Small intestine (tissue), 7 donors: ENCODE measurements at regions not wholly inside any gene's neighbourhood (a gene's known extent, or its start where the extent isn't known, plus 50 kb on each side); places are given as distances from the start of the nearest gene placed in this dataset.

Experiments
- DNase-seq, 2 donors: peaks; one replicate each; pipeline versions ENCODE4 v3.0.0 to v3.0.0-alpha.2; 2013
- FAIRE-seq: peaks from 2 replicates; lab custom pipeline; 2012; peaks lifted over from hg19 to GRCh38; lab: Jason Lieb, UNC
- H3K27ac ChIP-seq, 3 donors: one replicate each; pipeline ENCODE4 v1.5.1; 2013; ENCODE audit warnings: low read length in 2 of 3, mild to moderate bottlenecking in 2 of 3, control low read depth in 1 of 3, inconsistent platforms in 1 of 3, low read depth in 1 of 3, moderate library complexity in 1 of 3
- H3K27me3 ChIP-seq, 3 donors: one replicate each; pipeline ENCODE4 v1.6.1; 2013; ENCODE audit warnings: low read length in 3 of 3, inconsistent platforms in 1 of 3; ENCODE audit not compliant: control insufficient read depth in 3 of 3, insufficient read depth in 3 of 3
- H3K36me3 ChIP-seq, 3 donors: one replicate each; pipeline ENCODE4 v1.6.1; 2013; ENCODE audit warnings: low read length in 3 of 3, inconsistent platforms in 1 of 3, low read depth in 1 of 3, mild to moderate bottlenecking in 1 of 3, moderate library complexity in 1 of 3; ENCODE audit not compliant: control insufficient read depth in 3 of 3, insufficient read depth in 2 of 3
- H3K4me1 ChIP-seq, 3 donors: one replicate each; pipeline ENCODE4 v1.6.1; 2013; ENCODE audit warnings: low read length in 2 of 3, inconsistent platforms in 1 of 3, low read depth in 1 of 3, mild to moderate bottlenecking in 1 of 3, moderate library complexity in 1 of 3; ENCODE audit not compliant: control insufficient read depth in 3 of 3, insufficient read depth in 2 of 3
- H3K4me3 ChIP-seq, 3 donors: one replicate each; pipeline ENCODE4 v1.5.1; 2013; ENCODE audit warnings: low read length in 3 of 3, control low read depth in 1 of 3, inconsistent platforms in 1 of 3, low read depth in 1 of 3, mild to moderate bottlenecking in 1 of 3, moderate library complexity in 1 of 3
- H3K9me3 ChIP-seq, 2 donors: one replicate each; pipeline ENCODE4 v1.6.1; 2013; ENCODE audit warnings: low read depth in 1 of 2, low read length in 1 of 2; ENCODE audit not compliant: control insufficient read depth in 2 of 2, insufficient read depth in 1 of 2
- WGBS, 3 donors: extraction: QIAGEN DNeasy Blood & Tissue Kit; methylation state at CpG; one replicate each; pipeline ENCODE4 v1.1.7; 2013; 5-methylcytosine and 5-hydroxymethylcytosine counted together
- donor health status: healthy with polysubstance abuse.
- donor health status: control.
- donor health status: control.
- donor health status: Bipolar disorder and iron deficiency.
- donor health status: healthy.

DNA sequence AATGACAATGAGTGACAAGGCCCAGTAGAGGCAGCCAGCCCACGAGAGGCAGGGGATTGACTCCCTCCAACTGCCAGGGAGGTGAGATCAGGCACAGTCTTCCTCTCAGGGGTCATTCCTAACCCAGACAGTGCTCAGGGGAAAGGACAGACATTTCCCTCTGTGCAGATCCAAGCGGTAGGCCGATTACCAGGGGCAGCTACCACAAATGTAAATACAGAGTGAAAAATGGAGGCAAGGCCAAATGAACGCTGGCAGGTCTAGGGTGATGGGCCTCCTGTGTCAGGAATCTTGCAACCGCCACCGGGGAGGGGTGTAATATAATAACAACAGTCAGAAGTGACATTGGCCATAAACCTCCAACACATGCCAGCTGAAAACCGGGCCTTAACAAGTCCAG is 881.4 kb downstream of the UQCRFS1 start:
- DNase-seq = no peak
- 69 to 84% (median 69%) methylated on average over 7 of the region's 7 CpGs for WGBS, 3 donors
- peaks cover 0 to 1% of the 10 kb centered on the region in 2 donors for H3K9me3 ChIP-seq
- H3K4me1 ChIP-seq = no peaks in the 10 kb centered on the region
- H3K4me3 ChIP-seq = no peak overlapping the region
- FAIRE-seq = no peak
- H3K27me3 ChIP-seq = no peaks in the 10 kb centered on the region
- no peak overlapping the region for H3K27ac ChIP-seq
- H3K36me3 ChIP-seq = no peaks in the 10 kb centered on the region

DNA sequence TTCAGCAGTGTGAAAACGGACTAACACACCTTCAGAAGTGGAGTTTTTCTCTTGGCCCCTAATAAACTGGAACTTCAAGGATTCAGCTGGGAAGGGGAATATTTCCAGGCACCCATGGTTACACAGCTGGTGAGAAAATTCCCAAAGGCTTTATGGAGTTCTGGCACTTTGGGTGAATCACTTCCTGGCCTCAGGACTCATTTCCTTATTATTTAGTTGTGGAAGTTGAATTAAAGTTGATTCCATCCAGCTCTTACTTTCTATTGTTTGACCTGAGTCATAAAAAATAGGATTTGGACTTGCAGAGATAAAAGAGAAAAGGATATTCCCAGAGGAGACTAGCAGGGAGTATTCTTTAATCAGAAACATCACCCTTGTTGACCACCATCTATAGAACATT is 882.1 kb downstream of the UQCRFS1 start:
- no peaks in the 10 kb centered on the region for H3K36me3 ChIP-seq
- no peak for FAIRE-seq
- WGBS, 3 donors = 55 to 76% (median 56%) methylated on average over 1 of the region's 1 CpG

DNA sequence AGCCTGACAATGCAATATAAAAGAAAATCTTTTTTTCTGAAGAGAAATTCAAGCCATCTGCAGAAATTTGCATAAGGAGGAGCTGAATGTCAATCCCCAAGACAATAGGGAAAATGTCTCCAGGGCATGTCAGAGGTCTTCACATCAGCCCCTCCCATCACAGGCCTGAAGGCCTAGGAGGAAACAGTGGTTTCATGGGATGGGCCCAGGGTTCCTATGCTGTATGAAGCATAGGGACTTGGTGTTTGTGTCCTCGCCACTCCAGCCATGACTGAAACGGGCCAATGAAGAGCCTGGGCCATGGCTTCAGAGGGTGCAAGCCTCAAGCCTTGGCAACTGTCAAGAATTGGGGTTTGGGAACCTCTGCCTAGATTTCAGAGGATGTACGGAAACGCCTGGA is 883.5 kb downstream of the UQCRFS1 start:
- FAIRE-seq (no peak), DNase-seq (no peak)
- Histone ChIP-seq H3K36me3 (no peaks in the 10 kb centered on the region), H3K9me3 (peaks cover 0 to 1% of the 10 kb centered on the region in 2 donors), H3K4me1 (no peaks in the 10 kb centered on the region), H3K27me3 (no peaks in the 10 kb centered on the region), H3K4me3 (no peak overlapping the region), H3K27ac (no peak overlapping the region)
- 55 to 74% (median 70%) methylated on average over 4 of the region's 4 CpGs for WGBS, 3 donors

More for the DNA sequence above, 882.1 kb downstream of the UQCRFS1 start:
- Histone ChIP-seq H3K4me1 (no peaks in the 10 kb centered on the region), H3K9me3 (peaks cover 0 to 1% of the 10 kb centered on the region in 2 donors), H3K4me3 (no peak overlapping the region), H3K27ac (no peak overlapping the region), H3K27me3 (no peaks in the 10 kb centered on the region)
- DNase-seq = no peak

DNA sequence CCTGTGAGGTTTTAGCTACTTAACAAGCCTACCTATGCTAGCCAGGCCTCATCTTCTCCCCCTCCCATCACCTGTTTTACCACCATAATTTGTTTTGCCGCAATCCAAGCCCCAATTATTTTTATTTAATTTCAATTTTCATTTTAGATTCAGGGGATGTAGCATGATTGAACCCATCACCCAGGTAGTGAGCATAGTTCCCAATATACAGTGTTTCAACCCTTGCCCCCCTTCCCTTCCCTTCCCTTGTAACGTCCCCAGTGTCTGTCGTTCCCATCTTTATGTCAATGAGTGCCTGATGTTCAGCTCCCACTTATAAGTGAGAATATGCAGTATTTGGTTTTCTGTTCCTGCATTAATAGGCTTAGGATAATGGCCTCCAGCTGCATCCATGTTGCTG is 885.0 kb downstream of the UQCRFS1 start:
- WGBS, 3 donors = 54 to 74% (median 70%) methylated on average over 2 to 3 of the region's 3 CpGs
- Histone ChIP-seq H3K4me3 (no peak overlapping the region), H3K27ac (no peak overlapping the region), H3K27me3 (no peaks in the 10 kb centered on the region), H3K36me3 (no peaks in the 10 kb centered on the region), H3K4me1 (no peaks in the 10 kb centered on the region), H3K9me3 (peaks cover 0 to 1% of the 10 kb centered on the region in 2 donors)
- FAIRE-seq = no peak
- no peak for DNase-seq

GRCh38 chr19:28326746-28327145 is 886.2 kb downstream of the UQCRFS1 start:
- H3K27me3 ChIP-seq = no peaks in the 10 kb centered on the region
- no peaks in the 10 kb centered on the region for H3K4me1 ChIP-seq
- 52 to 54% (median 53%) methylated on average over 4 of the region's 4 CpGs for WGBS, 3 donors
- DNase-seq (no peak), FAIRE-seq (no peak)
- no peak overlapping the region for H3K27ac ChIP-seq
- H3K9me3 ChIP-seq = peaks cover 0 to 1% of the 10 kb centered on the region in 2 donors
- no peaks in the 10 kb centered on the region for H3K36me3 ChIP-seq
- no peak overlapping the region for H3K4me3 ChIP-seq

DNA sequence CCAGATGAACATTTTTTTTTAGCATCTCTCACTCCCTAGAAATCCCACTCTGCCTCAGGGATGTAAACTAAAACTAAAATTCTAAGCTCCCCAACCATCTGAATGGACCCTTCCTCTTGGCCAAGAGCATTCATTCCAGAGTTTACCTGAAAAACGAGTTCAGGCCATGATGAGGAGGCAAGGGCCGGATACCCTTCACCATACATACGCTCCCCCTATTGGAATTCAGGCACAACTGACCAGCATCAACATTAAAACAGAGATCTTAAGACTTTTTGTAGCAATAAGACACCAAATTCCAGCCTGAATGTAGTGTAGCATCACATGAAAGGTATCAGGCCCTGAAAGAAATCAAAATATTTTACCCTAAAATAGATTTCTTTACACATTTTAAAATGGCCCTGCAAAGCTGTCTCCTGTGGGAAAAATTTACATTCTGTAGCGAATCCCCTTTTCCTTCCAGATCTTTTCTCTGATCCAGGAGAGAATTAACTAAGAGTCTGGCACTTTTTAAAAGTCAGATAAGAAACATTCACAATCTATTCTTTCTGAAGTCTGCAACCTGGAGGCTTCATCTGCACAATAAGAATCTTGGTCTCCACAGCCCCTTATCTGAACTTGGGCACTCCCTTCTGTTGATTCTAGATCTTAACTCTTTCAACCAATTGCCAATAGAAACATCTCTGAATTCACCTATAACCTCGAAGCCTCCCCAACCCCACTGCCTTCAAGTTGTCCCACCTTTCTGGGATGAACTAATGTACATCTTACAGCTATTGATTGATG is 888.5 kb downstream of the UQCRFS1 start:
- no peak overlapping the region for H3K27ac ChIP-seq
- no peaks in the 10 kb centered on the region for H3K36me3 ChIP-seq
- no peak for DNase-seq
- H3K4me1 ChIP-seq = no peaks in the 10 kb centered on the region
- no peaks in the 10 kb centered on the region for H3K27me3 ChIP-seq
- no peaks in the 10 kb centered on the region for H3K9me3 ChIP-seq
- no peak for FAIRE-seq
- H3K4me3 ChIP-seq = no peak overlapping the region
- WGBS, 3 donors = 45 to 62% (median 60%) methylated on average over 5 of the region's 5 CpGs

DNA sequence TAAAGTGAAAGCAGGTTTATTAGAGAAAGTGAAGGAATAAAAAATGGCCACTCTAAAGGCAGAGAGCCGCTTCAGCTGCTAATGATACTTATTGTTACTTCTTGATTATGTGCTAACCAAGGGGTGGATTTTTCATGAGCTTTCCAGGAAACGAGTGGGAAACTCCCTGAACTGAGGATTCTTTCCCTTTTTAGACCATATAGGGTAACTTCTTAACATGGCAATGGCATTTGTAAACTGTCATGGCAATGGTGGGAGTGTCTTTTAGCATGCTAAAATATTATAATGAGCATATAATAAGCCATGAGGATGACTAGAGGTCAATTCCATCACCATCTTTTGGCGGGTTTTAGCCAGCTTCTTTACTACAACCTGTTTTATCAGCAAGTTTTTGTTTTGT is 890.0 kb downstream of the UQCRFS1 start:
- FAIRE-seq (no peak), DNase-seq (no peak)
- Histone ChIP-seq H3K27me3 (no peaks in the 10 kb centered on the region), H3K36me3 (no peaks in the 10 kb centered on the region), H3K4me3 (no peak overlapping the region), H3K9me3 (no peaks in the 10 kb centered on the region), H3K4me1 (no peaks in the 10 kb centered on the region), H3K27ac (no peak overlapping the region)
- WGBS, 3 donors = 60 to 65% (median 62%) methylated on average over 3 of the region's 3 CpGs

- FAIRE-seq (no peak), DNase-seq (no peak)
- Histone ChIP-seq H3K4me1 (no peaks in the 10 kb centered on the region), H3K27me3 (no peaks in the 10 kb centered on the region), H3K27ac (no peak overlapping the region), H3K9me3 (no peaks in the 10 kb centered on the region), H3K4me3 (no peak overlapping the region), H3K36me3 (no peaks in the 10 kb centered on the region)
- WGBS, 3 donors = 77 to 86% (median 79%) methylated on average over 4 of the region's 4 CpGs
Measured at GRCh38 chr19:28322491-28322890, 890.5 kb downstream of the UQCRFS1 start.

DNA sequence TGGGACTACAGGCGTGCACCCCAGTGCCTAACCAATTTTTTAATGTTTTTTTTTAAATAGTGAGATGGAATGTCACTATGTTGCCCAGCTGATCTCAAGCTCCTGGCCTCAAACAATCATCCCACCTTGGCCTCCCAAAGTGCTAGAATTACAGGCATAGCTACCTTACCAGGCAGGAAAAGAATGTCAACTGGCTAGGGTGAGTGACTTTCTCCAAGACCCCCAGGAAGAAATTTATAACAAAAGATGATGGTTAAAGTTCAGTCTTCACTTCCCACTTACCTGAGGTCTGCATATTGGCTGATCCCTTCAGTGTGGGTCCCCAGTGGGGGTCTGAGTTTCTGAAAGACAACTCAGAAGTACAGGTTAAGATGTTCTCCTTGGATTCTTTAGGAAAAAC is 893.0 kb downstream of the UQCRFS1 start:
- H3K4me1 ChIP-seq = no peaks in the 10 kb centered on the region
- no peaks in the 10 kb centered on the region for H3K9me3 ChIP-seq
- 65 to 73% (median 67%) methylated on average over 1 of the region's 1 CpG for WGBS, 3 donors
- DNase-seq (no peak), FAIRE-seq (no peak)
- H3K4me3 ChIP-seq = no peak overlapping the region
- no peaks in the 10 kb centered on the region for H3K36me3 ChIP-seq
- H3K27me3 ChIP-seq = no peaks in the 10 kb centered on the region
- H3K27ac ChIP-seq = no peak overlapping the region
